DMS153 treated with DMSO at 0.1 percent for 48 hours (cell line): ENCODE measurements at regions not wholly inside any gene's neighbourhood (a gene's known extent, or its start where the extent isn't known, plus 50 kb on each side); places are given as distances from the start of the nearest gene placed in this dataset.
"Not testable (repeated sequence)": the region's sequence is repeated elsewhere in the genome, so short reads cannot be mapped to it uniquely, and the experiment has no call there.

Experiments
- DNase-seq: peaks from one replicate; lab custom pipeline; 2025; ENCODE audit not compliant: unreplicated experiment; lab: John Stamatoyannopoulos, UW

GRCh38 chr2:236632295-236633218, 62.9 kb downstream of the ACKR3 start:
- no peak for DNase-seq

GRCh38 chr2:236633219-236633570, 63.6 kb downstream of the ACKR3 start:
- no peak for DNase-seq

GRCh38 chr2:236633775-236634560, 64.3 kb downstream of the ACKR3 start:
- DNase-seq, result no peak

- no peak for DNase-seq
Measured at GRCh38 chr2:236636261-236636660, 66.6 kb downstream of the ACKR3 start.

- no peak for DNase-seq
Measured at GRCh38 chr2:236636714-236637470, 67.3 kb downstream of the ACKR3 start.

GRCh38 chr2:236637686-236638569, 68.3 kb downstream of the ACKR3 start:
- DNase-seq, result no peak

GRCh38 chr2:236638707-236639106, 69.1 kb downstream of the ACKR3 start:
- DNase-seq, result no peak

GRCh38 chr2:236639461-236640235, 70.0 kb downstream of the ACKR3 start:
- DNase-seq, result no peak

- DNase-seq, result no peak
Measured at GRCh38 chr2:236641051-236641726, 71.6 kb downstream of the ACKR3 start.

GRCh38 chr2:236642125-236642524, 72.5 kb downstream of the ACKR3 start:
- no peak for DNase-seq

- no peak for DNase-seq
Measured at GRCh38 chr2:236642584-236643291, 73.1 kb downstream of the ACKR3 start.

GRCh38 chr2:236643480-236643879, 73.9 kb downstream of the ACKR3 start:
- DNase-seq, result no peak

GRCh38 chr2:236644067-236644466, 74.4 kb downstream of the ACKR3 start:
- DNase-seq, result no peak

GRCh38 chr2:236644502-236644911, 74.9 kb downstream of the ACKR3 start:
- no peak for DNase-seq

- not testable (repeated sequence) for DNase-seq
Measured at GRCh38 chr2:236645141-236645540, 75.5 kb downstream of the ACKR3 start.

GRCh38 chr2:236646441-236646840, 76.8 kb downstream of the ACKR3 start:
- DNase-seq, result no peak

GRCh38 chr2:236646871-236647270, 77.2 kb downstream of the ACKR3 start:
- no peak for DNase-seq

GRCh38 chr2:236647621-236648020, 78.0 kb downstream of the ACKR3 start:
- no peak for DNase-seq
